Cerebellar cortex (tissue), 1 donor: ENCODE measurements at regions not wholly inside any gene's neighbourhood (a gene's known extent, or its start where the extent isn't known, plus 50 kb on each side); places are given as distances from the start of the nearest gene placed in this dataset.

Experiments used
- DNase-seq: peaks from one replicate; pipeline ENCODE4 v3.0.0-alpha.2; 2015; ENCODE audit warnings: low spot score

DNA sequence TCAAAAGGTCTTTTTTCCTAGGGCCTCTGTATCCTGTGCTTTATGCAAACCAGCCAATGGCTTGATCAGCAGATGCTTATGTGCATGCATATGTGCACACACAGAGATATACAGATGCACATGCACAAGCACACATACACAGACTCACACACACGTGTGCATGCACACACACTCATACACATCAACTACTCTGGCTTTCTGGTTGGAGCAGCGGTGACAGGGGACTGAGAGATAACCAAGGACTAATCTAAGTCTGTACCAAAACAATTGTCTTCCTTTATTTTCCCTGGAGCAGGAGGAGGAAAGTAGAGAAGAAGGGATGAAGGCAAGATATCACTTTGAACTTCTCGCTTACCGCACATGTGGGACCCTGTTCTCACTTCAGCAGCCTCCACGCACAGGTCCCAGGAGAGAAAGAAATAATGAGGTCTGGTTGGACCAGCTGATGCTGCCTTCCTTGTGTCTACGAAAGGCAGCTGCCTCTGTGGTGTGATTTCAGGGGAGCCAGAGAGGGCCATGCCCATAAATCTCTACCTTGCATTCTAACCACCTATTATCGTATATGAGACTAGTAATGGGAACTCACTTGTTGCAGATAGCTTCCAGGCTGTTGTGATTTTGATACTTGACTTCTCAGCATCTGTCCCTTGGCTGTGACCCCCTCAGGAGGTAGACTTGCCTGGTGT lies 338.0 kb downstream of the EN1 start:
- DNase-seq = no peak

DNA sequence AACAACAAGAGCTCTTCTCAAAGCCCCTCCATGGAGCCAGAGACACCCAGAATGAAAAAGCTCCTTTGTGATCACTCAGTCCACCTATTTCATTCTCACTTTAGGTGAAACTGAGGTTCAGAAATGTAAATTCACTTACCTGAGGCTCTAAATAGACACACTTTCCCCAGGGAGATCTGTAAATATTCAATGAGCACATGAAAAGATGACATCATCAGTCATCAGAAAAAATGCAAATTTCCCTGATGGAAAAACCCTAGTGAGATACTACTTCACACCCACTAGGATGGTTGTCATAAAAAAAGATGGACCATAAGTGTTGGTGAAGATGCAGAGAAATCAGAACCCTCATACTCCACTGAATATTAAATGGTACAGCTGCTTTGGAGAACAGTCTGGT lies 339.2 kb downstream of the EN1 start:
- no peak for DNase-seq

DNA sequence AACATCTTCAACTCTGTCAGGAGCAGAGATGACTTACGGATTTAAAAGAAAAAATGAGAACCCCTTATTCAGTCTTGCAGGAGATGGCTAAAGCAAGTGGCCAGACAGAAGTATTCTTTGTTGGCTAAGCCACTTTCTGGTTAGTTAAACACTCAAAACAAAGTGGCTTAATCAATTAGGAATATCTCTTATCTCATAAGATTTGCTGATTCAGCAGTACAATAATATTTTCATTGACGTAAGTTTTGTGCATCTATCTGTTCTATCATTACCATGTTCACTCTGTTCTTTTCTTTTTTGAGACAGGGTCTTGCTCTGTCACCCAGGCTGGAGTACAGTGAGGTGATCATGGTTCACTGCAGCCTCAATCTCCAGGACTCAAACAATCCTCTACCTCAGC lies 342.0 kb downstream of the EN1 start:
- DNase-seq = no peak

DNA sequence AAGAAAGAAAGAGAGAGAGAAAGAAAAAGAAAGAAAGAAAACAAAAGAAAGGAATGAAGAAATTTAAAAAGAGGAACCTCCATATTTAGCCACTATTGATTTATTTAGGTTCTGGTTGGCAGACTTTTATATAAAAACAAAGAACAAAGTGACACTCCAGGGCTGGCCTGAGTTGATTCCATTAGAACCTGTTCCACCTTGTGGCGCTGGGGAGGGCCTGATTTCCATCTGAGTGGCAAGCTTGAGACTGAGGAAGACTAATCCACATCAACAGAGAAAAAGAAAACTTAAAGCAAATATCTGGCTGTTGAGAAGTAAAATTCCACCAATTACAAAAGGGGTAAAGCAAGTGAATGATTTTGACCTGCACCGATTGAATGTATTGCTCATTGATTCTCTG lies 345.3 kb downstream of the EN1 start:
- DNase-seq = no peak

DNA sequence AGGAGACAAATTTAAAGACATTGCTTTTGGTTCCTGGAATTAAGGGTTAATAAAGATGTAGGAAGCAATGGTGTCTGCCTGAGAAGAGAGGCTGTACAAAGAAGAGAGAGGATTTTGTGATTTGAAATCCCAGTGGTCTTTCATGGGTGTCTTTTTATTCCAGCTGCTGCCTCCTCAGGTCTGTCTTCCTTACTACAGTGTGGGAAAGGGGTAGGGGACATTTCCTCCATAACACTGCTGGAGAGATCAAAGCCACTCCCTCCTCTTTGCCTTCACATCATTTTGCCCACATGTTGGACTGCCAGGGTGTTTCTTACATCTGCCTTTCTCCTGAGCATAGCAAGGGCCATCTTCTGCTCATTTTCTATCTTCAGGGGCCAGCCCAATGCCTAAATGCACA lies 348.5 kb downstream of the EN1 start:
- DNase-seq = no peak

DNA sequence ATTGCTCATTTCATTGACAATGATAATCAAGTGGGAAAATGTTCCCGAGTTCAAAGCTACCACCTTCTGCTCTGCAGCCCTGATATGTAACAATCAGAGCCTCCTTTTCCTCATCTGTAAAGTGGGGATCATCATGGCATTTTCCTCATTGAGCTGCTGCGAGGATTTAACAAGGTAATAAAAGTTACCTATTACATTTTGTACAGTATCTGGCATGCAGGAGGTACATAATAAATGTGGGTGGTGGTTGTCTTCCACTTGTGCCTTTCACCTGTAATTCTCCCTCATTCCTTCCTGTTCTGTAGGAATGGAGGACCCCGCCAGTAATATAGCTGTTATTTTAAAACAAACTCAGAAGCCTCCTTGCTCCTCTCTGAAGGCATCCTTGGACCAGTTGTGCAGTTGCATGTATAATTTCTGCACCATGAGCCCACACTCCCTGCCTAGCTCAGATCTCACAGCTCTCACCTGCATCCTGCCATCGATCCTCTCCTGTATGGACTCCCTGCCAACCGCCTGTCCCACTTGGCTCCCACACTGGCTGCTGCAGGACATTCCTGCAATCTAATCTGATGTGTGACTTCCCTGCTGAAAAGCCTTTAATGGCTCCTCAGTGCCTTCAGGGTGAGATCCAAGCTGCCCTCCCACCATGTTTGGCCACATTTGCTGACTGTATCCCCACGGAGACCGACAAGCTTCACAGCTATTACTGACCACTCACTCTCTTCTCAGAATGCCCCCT lies 350.4 kb downstream of the EN1 start:
- no peak for DNase-seq

DNA sequence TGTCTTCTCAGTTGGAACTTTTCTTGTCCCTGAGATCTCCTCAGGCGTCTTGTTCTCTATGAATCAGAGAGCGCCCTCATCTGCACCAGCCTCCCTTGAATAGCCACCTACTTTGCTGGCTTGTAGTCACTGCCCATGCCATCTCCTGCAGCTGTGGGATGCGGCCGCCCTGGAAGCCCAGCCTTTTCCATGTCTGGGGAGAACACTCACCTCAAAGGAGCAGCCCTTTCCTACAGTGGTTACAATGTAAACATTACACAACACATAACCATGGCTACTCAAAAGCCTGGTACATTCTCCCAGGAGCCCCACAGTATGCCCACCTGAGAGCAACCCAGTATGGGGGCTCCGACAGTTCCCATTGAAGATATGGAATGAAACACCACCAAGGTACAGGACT lies 351.0 kb downstream of the EN1 start:
- no peak for DNase-seq

DNA sequence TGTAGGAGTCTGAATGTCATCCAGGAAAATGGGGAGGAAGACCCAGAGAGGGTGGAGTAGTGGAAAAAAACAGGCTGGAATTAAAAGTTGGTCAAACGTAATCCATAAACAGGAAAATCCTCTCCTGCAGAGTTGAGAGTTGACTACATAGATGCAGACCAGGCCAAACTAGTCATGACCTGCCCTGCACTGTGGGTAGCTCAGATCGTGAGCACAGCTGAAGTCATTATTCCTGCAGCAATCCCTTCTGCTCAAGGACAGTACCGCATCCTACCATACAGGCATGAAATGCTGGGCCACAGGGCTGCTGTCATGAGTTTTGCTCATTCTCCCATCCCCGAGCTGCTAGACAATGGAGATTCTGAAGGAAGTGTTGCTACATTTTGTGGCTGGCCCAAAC lies 352.2 kb downstream of the EN1 start:
- no peak for DNase-seq

DNA sequence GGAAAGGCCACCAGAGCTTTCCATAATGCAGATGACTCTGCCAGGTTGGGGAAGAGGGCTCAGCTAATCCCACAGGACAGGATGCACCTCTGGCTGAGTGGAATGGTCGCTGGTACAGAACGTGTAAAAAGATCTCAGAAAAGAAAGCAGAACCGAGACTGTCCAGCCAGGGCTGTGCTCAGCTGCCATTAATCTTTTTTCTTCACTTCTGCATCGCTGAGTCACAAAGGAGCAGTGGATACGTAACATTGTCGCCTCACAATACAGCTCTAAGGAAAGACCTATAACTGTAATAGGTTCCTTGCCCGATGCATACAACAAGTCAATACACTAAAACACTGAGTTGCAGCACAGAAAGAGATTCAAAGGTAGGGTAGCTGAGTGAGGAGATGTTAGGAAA lies 354.2 kb downstream of the EN1 start:
- no peak for DNase-seq

DNA sequence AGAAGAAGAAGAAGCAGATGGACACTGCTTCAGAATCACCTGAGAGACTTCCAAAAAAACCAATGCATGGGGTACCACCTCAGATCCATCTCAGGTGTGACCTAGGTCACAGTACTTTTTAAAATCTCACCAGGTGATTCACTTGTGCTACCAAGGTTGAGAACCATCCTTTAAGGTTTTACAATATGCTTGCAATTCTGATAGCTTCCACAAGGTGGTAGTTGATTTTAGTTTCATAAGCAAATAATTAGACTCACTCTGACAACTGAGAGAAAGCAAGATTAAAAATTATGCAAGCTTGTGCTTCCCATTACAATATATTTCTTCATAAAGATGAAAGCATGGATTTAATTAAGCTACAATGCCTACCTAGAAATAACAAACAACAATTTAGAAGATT lies 355.1 kb downstream of the EN1 start:
- no peak for DNase-seq

DNA sequence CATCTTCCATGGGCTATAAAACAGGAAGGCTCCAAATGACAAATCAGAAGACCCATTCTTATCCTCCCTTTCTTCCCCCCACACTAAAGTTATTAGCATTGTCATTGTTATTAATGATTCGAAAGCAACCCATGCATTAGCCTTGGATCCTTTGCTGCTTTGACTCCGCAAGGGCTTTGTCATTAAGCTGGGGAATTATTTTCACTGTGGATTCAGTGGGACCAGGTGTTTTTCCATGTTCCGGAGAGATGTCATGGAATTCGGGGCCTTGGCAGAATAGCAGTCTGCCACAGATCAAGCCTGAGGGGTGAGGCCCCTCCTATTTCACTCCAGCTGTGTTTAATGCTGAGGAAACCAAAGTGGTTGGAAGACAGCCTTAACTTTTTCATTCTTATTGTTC lies 357.1 kb downstream of the EN1 start:
- DNase-seq = no peak

DNA sequence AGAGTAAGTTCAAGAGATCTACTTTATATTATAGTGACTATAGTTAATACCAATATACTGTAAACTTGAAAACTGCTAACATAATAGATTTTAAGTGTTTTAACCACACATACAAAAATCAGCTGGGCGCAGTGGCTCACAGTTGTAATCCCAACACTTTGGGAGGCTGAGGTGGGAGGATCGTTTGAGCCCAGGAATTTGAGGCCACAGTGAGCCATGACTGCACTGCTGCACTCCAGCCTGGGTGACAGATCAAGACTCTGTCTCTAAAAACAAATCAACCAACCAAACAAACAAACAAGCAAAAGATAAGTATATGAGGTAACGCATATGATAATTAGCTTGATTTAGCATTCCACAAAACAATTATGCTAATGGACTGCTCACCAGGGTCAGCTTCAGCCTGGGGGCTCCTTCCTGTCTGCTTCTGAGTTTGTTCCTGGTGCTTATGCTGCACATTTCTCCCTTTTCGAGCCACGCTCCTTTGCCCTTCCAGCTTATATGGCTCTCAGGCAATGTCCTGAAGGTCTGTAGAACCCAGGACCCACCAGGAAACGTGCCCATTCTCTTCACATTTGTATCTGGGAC lies 357.6 kb downstream of the EN1 start:
- no peak for DNase-seq

DNA sequence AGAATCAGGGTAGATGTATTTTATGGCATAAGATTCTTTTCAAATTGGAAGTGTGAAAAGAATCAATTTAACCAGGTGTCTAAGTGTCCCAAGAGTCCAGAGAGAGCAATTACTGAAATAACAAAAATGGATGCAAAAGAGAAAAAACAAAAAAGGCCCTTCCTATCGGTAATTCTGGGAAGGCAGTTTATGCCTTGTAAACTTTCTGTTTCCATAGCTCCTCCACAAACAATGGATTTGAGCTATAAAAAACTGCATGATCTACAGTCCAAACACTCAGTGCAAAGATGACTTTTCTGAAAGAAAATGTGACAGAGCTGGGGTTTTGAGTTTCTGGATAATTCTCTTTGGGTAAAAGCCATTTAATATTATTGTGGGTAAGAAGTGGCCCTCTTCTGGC lies 366.1 kb downstream of the EN1 start:
- DNase-seq = no peak

DNA sequence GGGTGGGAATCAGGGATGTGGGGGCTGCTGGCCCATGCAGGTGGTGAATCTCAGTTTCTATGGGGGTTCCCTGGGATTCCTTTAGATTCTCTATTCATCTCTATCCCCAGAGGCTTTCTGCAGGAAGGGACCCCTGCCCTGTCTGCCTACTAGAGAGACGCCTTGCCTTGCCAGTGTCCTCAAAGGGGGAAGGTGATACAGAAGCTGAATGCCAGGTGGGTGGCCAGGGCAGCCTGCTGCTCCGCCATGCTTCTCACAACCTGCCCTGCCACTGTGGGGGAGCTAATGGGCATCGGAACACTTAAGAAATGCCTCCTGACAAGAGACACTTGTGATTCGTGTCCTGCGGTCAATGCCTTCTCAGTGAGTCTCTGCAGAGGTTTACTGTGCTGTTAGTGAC lies 368.4 kb downstream of the EN1 start:
- DNase-seq = no peak

DNA sequence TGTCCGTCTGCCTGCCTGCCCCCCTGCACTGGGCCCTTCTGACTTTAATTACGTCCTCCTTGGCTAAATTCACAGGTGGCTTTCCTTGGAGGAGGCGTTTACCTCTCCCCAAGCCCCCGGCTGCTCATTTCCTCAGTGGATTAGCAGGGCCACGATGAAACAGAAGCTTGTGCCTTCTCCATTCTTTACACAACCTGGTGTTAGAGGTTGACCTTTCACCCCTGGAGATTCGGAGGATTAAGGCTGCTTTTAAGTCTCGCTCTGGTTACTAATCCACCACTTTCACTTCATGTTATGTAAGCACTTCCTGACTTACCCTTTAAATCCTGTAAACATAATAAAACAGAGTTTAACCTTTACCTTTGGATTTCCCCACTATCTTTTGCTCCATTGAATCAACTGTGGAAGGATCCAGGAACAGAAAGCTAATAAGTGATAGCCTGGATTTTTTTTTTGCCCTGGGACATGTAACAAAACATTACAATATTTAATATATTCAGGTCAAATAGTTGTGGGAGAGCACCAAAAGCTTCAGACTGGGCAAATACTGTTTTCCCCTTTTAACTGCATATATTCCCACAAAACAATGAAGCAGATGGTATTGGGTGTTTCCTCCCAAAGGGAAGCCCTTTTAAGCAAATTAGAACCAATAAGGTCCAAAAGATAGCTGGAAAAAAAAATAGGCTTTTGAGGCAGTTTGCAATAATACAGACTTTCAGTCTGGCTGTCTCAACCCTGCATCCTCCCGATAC lies 370.2 kb downstream of the EN1 start:
- no peak for DNase-seq

DNA sequence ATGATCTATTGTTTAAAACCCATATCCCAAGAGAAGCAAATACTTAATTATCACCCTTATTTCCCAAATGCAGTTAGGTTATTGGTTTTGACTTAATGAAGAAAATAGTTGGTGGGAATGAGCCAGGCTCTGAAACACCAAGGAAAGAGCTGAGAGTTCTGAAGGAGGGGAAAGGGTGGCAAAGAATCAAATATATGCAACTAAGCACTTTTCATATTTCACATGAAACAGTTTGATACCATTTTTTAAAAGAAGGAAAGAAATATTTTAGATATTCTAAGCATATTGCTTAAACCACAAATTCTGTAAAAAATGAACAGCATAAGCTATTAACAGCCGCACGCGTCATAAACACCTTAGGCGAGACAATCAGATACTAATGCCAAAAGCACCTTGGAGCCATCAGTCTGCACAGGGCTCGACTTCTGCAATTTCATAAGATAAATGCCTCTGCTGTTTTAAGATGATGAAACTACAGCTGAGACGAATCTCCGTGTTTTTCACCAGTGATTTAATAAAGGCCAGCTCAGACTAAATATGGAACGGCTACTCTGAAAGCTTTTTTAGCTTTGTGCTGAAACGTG lies 371.7 kb downstream of the EN1 start:
- no peak for DNase-seq

DNA sequence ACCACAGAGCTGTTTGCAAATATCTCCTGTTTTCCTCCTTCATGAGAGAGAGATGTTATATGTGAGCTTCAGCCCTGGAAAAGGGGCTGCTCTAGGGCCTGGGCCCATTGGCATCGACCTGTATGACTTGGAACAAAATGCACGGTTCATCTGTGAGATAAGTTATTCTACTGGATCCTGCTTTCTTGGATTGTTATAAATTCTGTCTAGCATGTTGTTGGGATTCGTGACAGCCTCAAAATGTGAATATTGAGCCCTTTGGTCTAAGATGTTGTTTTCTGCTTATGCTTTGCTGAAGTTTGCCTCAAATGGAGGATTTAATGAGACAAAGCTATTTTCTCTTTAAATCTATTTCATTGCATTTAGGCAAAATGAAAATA lies 372.9 kb downstream of the EN1 start:
- no peak for DNase-seq

DNA sequence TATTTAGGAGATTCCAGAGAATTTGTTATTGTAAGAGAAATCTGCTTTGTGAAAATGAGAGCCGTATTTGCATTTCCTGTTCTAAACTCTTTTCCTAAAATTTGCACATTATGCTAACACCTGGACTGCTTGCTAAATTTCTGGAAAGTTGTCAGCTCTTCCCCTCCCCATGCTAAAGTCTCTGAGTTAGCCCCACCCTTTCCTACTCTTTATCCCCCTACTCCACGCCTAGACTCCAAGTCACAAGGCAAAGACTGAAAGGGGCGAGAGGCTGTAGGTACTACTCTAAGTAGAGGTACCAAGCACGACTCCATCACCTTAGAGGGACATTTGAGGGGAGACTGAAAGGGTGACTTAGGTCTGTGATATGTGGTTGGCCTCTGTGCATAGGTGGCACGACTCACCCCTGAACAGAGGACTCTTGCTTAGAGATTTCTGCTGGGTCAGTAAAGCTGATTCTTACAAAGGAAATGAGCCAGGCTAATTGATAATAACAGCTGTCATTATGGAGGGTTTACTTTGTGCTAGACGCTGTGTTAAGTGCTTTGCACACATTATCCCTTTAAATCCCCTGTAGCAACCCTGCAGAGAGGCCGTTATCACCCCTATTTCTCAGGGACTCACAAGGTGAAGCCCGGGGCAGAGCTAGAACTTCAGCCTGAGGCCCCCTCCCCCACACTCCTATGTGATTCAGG lies 373.5 kb downstream of the EN1 start:
- DNase-seq = no peak

DNA sequence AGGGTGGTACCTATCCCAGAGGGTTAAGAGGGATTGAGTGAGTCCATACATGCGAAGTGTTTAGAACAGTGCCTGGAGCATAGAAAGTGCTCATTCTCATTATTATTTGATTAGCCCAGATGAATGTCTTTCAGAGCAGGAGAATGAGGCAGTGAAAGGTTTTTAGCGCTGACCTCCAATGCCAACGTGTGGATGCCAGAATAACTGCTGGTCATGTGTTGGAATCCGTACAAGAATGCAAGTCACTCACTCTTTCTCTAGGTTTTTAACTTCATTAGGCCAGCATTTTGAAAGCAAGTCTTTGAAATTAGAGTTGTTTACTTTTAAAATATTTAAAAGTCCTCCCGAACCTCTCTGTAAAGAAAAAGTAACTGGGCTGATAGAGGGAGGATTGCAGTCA lies 374.2 kb downstream of the EN1 start:
- DNase-seq = no peak

DNA sequence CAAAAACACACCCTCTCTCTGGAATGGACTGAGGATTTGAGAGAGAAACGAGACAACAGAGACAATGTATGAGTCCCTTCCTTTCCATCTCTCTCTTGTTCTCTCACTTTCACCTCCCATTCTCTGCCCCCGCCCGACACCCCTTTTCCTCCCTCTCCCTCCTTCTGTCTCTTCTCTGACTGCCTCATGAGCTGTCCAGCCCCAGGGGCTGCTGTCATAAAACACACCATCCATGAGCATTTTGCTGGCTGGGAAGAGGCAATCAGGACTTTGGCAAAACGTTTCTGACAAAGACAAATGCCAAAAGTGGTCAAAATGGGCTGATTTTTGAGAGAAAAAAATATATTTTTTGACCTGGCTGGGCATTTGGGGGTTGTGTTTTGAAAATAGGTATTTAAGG lies 377.2 kb downstream of the EN1 start:
- DNase-seq = no peak

DNA sequence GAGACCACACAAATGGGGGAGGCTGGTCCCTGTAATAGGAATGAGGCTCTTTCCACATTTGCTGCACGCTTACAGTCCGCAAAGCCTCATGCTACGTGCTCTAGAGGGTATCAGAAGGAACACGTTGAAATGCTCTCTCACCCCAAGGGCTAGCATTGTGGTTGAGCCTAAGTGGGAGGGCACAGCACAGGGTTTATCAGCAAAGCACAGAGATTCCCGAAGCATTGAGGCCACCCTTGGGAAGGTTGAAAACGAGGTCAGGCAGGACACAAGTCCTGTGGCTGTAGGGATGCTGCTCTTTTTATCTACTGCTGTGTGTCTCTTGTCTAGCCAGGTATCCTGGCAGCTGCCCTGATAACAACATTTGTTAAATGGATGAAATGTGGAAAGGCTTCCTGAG lies 378.3 kb downstream of the EN1 start:
- DNase-seq = no peak
